Neural progenitor cell (in vitro differentiated cells): ENCODE measurements at regions not wholly inside any gene's neighbourhood (a gene's known extent, or its start where the extent isn't known, plus 50 kb on each side); places are given as distances from the start of the nearest gene placed in this dataset.

Source experiments
- EZH2phosphoT487 ChIP-seq: fragments of 200-600 bp; sonication (generic); IDR thresholded peaks from 2 replicates; pipeline ENCODE4 v1.6.1; 2017; ENCODE audit warnings: antibody characterized with exemption
- TF ChIP-seq, protein P1 (sequence below): fragments of 200-600 bp; sonication (generic); IDR thresholded peaks from 2 replicates; pipeline ENCODE4 v1.5.1; 2017; ENCODE audit warnings: antibody characterized with exemption, mild to moderate bottlenecking

DNA sequence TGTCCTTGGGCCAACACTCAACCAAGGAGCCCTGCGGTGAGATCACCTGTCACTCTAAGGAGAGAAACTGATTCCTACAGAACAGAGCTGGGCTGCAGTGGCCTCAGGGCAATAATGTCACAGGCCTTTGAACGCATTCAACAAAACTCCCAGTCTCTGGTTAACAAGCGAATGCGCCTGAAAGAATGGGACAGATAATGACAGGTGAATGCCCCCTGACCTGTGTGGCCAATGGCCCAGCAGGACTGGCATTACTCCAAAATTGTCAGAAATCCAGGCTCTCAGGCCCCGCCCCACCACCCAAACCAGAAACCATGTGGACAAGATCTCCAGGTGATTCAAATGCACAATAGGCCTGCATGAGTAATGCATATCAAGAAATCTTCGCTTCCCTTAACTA, 277.7 kb upstream of the KLF6 start:
- TF ChIP-seq, protein P1, sequence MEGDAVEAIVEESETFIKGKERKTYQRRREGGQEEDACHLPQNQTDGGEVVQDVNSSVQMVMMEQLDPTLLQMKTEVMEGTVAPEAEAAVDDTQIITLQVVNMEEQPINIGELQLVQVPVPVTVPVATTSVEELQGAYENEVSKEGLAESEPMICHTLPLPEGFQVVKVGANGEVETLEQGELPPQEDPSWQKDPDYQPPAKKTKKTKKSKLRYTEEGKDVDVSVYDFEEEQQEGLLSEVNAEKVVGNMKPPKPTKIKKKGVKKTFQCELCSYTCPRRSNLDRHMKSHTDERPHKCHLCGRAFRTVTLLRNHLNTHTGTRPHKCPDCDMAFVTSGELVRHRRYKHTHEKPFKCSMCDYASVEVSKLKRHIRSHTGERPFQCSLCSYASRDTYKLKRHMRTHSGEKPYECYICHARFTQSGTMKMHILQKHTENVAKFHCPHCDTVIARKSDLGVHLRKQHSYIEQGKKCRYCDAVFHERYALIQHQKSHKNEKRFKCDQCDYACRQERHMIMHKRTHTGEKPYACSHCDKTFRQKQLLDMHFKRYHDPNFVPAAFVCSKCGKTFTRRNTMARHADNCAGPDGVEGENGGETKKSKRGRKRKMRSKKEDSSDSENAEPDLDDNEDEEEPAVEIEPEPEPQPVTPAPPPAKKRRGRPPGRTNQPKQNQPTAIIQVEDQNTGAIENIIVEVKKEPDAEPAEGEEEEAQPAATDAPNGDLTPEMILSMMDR, result no peak
- no peak for TF ChIP-seq EZH2phosphoT487
